ENCODE measurements at regions not wholly inside any gene's neighbourhood (a gene's known extent, or its start where the extent isn't known, plus 50 kb on each side); places are given as distances from the start of the nearest gene placed in this dataset.

DNA sequence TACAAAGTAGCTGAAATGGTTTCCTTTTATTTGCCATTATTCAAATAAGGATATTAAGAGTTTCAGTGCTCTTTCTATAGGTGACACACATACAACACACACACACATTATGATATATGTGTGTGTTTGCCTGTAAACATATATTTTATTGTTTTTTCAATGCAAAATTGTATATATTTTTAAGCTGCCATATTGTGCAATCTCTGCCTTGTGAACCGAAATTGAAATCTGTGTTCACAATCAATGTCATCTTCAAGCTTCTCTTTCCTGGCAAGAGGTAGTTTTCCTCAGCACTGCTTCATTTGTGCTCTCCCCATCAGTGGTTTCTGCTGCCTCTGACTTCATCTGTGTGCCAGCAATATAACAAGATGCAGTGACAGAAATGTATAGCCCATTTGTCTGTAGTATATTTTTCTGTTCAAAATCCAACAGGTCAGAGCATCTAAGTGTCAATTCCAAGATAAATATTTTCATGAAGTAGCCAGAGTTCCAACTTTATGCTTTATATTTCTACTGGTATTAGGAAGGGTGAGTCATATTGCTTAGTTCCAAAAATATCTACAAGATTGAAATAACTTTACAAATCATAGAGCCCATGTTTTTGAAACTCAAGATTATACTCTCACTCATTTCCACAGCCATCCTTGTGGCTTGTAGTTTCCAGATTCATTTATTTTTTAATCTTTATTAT lies 1704.8 kb upstream of the CDH9 start:
- Histone ChIP-seq H3K27ac (no peak overlapping the region), H3K79me2 (ENCODE audit: insufficient read depth, low read depth) (no peaks in the 10 kb centered on the region), H3K27me3 (ENCODE audit: insufficient read depth, low read depth) (no peaks in the 10 kb centered on the region), H3K9ac (no peak overlapping the region), H3K4me3 (IDR thresholded peaks at IDR 0.05; ENCODE audit: insufficient read depth, low read depth, low read length) (no peak overlapping the region), H3K4me1 (ENCODE audit: low read depth, poor library complexity, severe bottlenecking) (no peaks in the 10 kb centered on the region), H3K4me2 (no peak overlapping the region), H3K36me3 (ENCODE audit: insufficient read depth) (no peaks in the 10 kb centered on the region), H4K20me1 (ENCODE audit: insufficient read depth) (no peaks in the 10 kb centered on the region), H2AFZ (ENCODE audit: low read depth) (no peak overlapping the region)
- TF ChIP-seq, protein P1, sequence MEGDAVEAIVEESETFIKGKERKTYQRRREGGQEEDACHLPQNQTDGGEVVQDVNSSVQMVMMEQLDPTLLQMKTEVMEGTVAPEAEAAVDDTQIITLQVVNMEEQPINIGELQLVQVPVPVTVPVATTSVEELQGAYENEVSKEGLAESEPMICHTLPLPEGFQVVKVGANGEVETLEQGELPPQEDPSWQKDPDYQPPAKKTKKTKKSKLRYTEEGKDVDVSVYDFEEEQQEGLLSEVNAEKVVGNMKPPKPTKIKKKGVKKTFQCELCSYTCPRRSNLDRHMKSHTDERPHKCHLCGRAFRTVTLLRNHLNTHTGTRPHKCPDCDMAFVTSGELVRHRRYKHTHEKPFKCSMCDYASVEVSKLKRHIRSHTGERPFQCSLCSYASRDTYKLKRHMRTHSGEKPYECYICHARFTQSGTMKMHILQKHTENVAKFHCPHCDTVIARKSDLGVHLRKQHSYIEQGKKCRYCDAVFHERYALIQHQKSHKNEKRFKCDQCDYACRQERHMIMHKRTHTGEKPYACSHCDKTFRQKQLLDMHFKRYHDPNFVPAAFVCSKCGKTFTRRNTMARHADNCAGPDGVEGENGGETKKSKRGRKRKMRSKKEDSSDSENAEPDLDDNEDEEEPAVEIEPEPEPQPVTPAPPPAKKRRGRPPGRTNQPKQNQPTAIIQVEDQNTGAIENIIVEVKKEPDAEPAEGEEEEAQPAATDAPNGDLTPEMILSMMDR (conservative IDR thresholded peaks at IDR 0.05; ENCODE audit: low read depth, low read length): no peak

DNA sequence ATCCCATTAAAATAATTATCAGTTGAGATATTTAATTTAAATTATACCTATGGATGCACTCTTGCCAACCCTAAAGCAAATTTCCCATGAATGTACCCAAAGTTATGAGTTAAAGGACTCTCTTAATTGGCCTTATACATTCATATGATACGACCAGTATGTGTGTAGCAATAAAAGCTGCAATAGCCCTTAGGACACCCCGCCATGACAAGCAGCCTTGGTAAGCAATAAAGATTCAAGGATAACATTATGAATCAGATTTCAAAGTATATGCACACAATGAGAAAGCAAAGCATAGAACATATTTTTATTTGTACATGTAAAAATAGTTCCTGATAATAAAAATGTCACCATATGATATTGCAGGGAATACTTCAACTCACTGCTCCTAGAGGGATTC lies 1699.3 kb upstream of the CDH9 start:
- Histone ChIP-seq H4K20me1 (ENCODE audit: insufficient read depth) (no peaks in the 10 kb centered on the region), H3K4me2 (no peak overlapping the region), H3K9ac (no peak overlapping the region), H3K27me3 (ENCODE audit: insufficient read depth, low read depth) (no peaks in the 10 kb centered on the region), H3K27ac (no peak overlapping the region), H3K4me3 (IDR thresholded peaks at IDR 0.05; ENCODE audit: insufficient read depth, low read depth, low read length) (no peak overlapping the region), H3K79me2 (ENCODE audit: insufficient read depth, low read depth) (no peaks in the 10 kb centered on the region), H3K4me1 (ENCODE audit: low read depth, poor library complexity, severe bottlenecking) (no peaks in the 10 kb centered on the region), H2AFZ (ENCODE audit: low read depth) (no peak overlapping the region), H3K36me3 (ENCODE audit: insufficient read depth) (no peaks in the 10 kb centered on the region)
- TF ChIP-seq, protein P1 (conservative IDR thresholded peaks at IDR 0.05; ENCODE audit: low read depth, low read length): no peak

DNA sequence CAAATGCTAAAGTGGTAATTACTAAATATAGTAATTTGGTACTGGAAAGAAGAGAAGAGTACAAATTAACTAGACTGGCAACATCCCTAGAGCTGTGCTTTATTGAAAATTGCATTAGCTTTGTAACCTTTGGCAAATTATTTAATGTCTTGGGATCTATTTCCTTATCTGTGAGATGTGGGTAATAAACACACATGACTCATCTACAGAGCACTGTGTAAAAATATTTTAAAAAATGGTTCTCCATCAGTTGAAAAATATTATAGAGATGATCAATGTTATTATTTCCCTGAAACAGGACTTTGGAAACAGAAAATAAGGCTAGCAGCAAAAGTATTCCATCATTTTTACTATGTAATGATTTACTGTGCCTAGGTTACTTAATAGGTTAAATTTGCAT lies 1698.8 kb upstream of the CDH9 start:
- no peak overlapping the region for H3K4me2 ChIP-seq
- H3K4me1 ChIP-seq (ENCODE audit: low read depth, poor library complexity, severe bottlenecking): no peaks in the 10 kb centered on the region
- H4K20me1 ChIP-seq (ENCODE audit: insufficient read depth): no peaks in the 10 kb centered on the region
- H2AFZ ChIP-seq (ENCODE audit: low read depth): no peak overlapping the region
- H3K9ac ChIP-seq: no peak overlapping the region
- TF ChIP-seq, protein P1 (conservative IDR thresholded peaks at IDR 0.05; ENCODE audit: low read depth, low read length): no peak
- no peak overlapping the region for H3K27ac ChIP-seq
- H3K79me2 ChIP-seq (ENCODE audit: insufficient read depth, low read depth): no peaks in the 10 kb centered on the region
- no peaks in the 10 kb centered on the region for H3K36me3 ChIP-seq (ENCODE audit: insufficient read depth)
- H3K4me3 ChIP-seq (IDR thresholded peaks at IDR 0.05; ENCODE audit: insufficient read depth, low read depth, low read length): no peak overlapping the region
- no peaks in the 10 kb centered on the region for H3K27me3 ChIP-seq (ENCODE audit: insufficient read depth, low read depth)

DNA sequence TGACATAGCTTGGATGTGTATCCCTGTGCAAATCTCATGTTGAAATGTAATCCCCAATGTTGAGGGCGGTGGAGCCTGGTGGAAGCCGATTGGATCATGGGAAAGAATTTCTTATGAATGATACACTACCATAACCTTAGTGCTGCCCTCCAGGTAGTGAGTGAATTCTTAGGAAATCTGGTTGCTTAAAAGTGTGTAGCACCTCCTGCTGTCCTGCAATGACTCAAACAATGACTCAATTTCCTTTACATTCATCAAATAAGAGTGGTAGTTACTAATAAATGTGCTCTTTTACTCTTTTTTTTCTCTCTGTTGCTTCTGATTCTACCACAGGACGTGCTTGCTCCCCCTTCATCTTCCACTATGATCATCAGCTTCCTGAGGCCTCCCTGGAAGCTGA lies 1696.0 kb upstream of the CDH9 start:
- H3K79me2 ChIP-seq (ENCODE audit: insufficient read depth, low read depth): no peaks in the 10 kb centered on the region
- no peak overlapping the region for H3K4me3 ChIP-seq (IDR thresholded peaks at IDR 0.05; ENCODE audit: insufficient read depth, low read depth, low read length)
- no peaks in the 10 kb centered on the region for H3K27me3 ChIP-seq (ENCODE audit: insufficient read depth, low read depth)
- no peaks in the 10 kb centered on the region for H3K36me3 ChIP-seq (ENCODE audit: insufficient read depth)
- H3K4me1 ChIP-seq (ENCODE audit: low read depth, poor library complexity, severe bottlenecking): no peaks in the 10 kb centered on the region
- no peak overlapping the region for H2AFZ ChIP-seq (ENCODE audit: low read depth)
- TF ChIP-seq, protein P1 (conservative IDR thresholded peaks at IDR 0.05; ENCODE audit: low read depth, low read length): no peak
- H4K20me1 ChIP-seq (ENCODE audit: insufficient read depth): no peaks in the 10 kb centered on the region
- no peak overlapping the region for H3K4me2 ChIP-seq
- H3K9ac ChIP-seq: no peak overlapping the region
- no peak overlapping the region for H3K27ac ChIP-seq
